Astrocyte (in vitro differentiated cells and primary cell): ENCODE measurements at regions not wholly inside any gene's neighbourhood (a gene's known extent, or its start where the extent isn't known, plus 50 kb on each side); places are given as distances from the start of the nearest gene placed in this dataset.

Source experiments
- CTCF ChIP-seq: IDR thresholded peaks from 2 replicates; pipeline ENCODE4 v1.5.1; 2011; ENCODE audit warnings: low read depth, mild to moderate bottlenecking, inconsistent platforms, low read length, moderate library complexity; ENCODE audit not compliant: insufficient read depth
- EZH2 ChIP-seq: IDR thresholded peaks from 2 replicates; pipeline ENCODE4 v1.6.1; 2012; ENCODE audit warnings: mild to moderate bottlenecking, low read length, inconsistent platforms; ENCODE audit not compliant: insufficient read depth

GRCh38 chr18:22838221-22838620, 94.9 kb upstream of the RBBP8 start:
- no peak for TF ChIP-seq EZH2
- no peak for TF ChIP-seq CTCF
